ENCODE measurements at regions not wholly inside any gene's neighbourhood (a gene's known extent, or its start where the extent isn't known, plus 50 kb on each side); places are given as distances from the start of the nearest gene placed in this dataset.
A peak's percentile ranks its signal among the peaks of the same experiment; 100 is the strongest.
"Not testable (repeated sequence)": the region's sequence is repeated elsewhere in the genome, so short reads cannot be mapped to it uniquely, and the experiment has no call there.

DNA sequence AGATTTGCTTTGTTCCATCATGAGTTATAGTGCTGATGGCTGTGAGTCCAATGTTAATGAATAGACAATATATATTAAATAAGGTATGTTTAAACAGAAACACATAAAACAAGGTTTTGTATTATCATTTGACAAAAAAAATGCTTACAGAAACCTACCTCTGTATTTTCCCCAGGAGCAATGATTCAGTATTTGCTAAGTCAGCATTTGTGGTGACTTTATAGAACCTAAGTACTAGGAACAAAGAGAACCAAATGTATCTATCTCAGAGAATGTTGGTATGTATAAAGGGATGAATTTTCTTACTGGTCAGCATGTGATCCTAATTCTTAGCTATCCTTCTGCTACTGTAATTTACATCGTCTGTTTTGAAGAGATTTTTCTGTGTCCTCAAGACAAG, 421.5 kb upstream of the SEL1L start:
- DNase-seq (ENCODE audit: low read depth): no peak

GRCh38 chr14:81960781-81961180, 427.1 kb upstream of the SEL1L start:
- DNase-seq (ENCODE audit: low read depth): no peak

DNA sequence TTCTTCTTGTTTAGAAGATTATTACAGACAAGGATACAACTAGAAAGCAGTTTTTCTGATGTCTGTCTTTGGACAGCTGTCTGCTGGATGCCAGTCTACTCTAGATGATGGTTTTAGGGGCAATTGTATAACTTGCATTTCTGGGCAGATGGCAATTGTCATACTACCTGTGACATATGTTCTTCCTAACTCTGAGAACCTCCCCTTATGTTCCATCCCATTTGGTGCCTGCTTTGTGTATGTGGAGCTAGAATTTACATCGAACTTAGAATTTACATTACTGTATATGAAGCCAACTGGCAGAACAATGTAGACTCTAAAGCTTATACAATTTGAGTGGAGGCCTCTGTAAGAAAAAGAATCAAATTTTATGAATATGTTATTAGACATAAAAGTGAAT, 430.2 kb upstream of the SEL1L start:
- DNase-seq (ENCODE audit: low read depth): no peak

- no peak for DNase-seq (ENCODE audit: low read depth)
Measured at GRCh38 chr14:81970307-81970706, 436.7 kb upstream of the SEL1L start.

DNA sequence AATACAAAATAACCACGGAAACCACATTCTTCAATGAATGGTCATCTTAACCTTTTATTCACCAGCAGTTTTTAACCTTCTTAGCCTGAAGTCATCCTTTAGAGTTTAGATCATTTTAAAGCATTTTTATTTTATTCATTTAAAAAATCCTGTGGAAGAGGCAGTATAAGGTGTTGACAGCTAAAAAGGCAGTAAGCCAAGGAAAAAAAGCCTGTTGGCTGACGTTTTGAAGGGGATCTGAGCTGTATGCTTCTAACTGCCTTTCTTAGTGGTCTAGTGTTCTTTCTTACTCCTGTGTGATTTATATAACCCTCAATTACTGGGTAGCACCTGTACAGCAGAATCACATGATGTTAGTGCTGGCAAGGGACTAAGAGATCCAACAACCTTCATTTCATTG, 438.3 kb upstream of the SEL1L start:
- DNase-seq (ENCODE audit: low read depth): no peak

GRCh38 chr14:81972601-81973000, 438.9 kb upstream of the SEL1L start:
- no peak for DNase-seq (ENCODE audit: low read depth)

- DNase-seq (ENCODE audit: low read depth): no peak
Measured at GRCh38 chr14:81974543-81974942, 440.9 kb upstream of the SEL1L start.

DNA sequence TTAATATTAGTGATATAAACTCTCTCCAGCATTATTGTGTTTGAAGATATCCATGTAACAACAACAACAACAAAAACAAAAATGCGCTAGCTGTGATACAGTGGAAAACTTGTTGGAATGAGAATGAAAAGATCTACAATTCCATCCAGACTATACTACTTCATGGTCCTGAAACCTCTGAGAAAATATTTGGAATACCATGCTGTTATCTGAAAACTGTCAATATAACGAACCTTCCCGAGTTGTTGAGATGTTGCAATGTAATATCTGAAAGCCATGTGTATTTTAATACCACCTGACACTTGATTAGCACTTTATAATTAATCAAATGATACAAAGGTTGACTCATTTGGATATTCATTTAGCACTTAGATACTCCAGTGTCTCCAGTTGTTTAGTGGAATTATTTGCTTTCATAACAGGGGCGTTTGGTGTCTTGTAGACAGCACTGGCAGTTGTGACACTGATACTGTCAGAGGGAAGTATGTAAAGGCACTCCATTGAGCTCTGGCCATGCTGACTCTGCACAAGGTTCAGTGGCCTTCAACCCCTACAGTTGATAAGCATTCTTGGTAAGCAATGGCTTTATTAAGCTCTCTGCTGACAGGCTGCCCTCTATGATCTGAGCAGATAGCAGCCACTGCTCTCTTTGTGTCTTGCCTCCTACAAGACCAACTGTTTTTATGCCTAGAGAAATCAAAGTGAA, 447.1 kb upstream of the SEL1L start:
- DNase-seq (ENCODE audit: low read depth): no peak

DNA sequence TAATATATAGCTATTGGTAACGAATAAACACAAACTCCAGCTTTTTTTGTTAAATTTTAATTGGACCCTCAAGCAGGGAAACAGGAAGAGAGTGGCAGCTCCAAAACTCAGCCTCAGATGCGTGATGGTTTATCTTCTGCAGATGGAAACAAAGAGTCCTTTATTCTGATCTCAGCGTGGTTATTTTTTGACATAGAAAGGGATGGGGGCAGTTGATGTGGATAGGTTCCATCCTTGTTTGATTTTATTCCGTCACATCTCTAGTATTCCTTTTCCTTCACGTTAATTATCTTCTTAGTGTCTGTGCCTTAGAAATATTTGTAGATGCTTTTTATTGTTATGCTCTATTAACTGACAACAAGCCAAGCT, 447.6 kb upstream of the SEL1L start:
- DNase-seq (ENCODE audit: low read depth): no peak

- DNase-seq (ENCODE audit: low read depth): no peak
Measured at GRCh38 chr14:81982046-81982445, 448.4 kb upstream of the SEL1L start.

GRCh38 chr14:81986005-81986404, 452.4 kb upstream of the SEL1L start:
- no peak for DNase-seq (ENCODE audit: low read depth)

DNA sequence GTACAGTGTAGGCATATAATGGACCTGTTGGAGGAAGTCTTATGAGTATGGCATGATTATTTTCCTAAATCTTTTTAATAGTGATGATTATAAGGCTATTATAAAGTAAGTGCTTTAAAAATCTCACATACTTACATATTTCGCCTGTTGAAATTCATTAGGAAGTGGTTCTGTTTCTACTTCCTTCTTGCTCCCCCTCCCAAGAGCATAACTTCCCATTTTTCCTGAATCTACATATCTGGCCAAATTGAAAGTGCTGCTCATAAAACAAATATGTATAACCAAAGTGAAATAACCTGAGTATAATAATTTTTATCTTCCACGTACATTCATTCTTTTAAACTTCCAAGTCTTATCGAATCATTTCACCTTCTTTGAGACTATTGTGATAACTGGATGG, 455.6 kb upstream of the SEL1L start:
- DNase-seq (ENCODE audit: low read depth): no peak

DNA sequence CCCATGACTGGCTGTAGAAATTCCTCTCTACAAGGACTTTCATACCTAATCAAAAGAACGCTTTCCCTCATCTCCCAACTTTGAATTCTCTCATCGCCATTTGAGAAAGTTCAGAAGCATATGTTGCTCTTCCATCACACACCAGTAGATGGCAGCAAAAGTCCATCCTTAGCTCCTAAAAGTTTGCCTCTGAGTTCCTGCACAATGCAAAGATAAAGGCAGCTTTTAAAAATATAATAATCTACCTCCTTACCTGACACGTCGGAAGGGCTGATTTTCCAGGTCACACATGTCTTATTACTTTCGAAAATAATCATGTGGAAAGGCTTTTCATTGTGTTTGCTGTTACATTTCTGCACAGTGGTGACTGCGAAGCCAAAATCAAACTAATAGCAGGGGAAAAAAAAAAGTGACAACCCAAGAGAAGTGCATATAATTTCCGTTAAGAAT, 456.7 kb upstream of the SEL1L start:
- peak; percentile 34 for DNase-seq (ENCODE audit: low read depth)

- no peak for DNase-seq (ENCODE audit: low read depth)
Measured at GRCh38 chr14:81991998-81992397, 458.3 kb upstream of the SEL1L start.

- no peak for DNase-seq (ENCODE audit: low read depth)
Measured at GRCh38 chr14:81993432-81993831, 459.8 kb upstream of the SEL1L start.

GRCh38 chr14:82003426-82003825, 469.8 kb upstream of the SEL1L start:
- DNase-seq (ENCODE audit: low read depth): no peak

DNA sequence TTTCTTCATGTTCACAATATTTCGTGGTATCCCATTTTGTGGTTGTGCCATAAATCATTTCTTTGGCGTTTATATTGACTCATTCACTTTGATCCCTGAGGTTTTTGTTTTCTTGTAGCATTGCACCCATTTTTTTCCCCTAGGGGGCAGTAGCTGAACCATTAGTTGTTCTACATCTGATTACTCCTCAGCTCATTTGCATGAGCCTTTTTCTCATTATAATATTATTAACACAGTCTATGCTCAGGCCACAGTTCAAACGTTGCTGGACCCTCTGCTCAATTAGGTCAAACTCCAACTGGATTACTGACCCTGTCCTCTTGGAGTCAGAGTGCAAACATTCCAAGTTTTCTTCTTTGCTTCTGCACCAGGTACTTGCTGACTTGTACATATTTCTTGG, 475.4 kb upstream of the SEL1L start:
- DNase-seq (ENCODE audit: low read depth): no peak

GRCh38 chr14:82009993-82010392, 476.3 kb upstream of the SEL1L start:
- no peak for DNase-seq (ENCODE audit: low read depth)

DNA sequence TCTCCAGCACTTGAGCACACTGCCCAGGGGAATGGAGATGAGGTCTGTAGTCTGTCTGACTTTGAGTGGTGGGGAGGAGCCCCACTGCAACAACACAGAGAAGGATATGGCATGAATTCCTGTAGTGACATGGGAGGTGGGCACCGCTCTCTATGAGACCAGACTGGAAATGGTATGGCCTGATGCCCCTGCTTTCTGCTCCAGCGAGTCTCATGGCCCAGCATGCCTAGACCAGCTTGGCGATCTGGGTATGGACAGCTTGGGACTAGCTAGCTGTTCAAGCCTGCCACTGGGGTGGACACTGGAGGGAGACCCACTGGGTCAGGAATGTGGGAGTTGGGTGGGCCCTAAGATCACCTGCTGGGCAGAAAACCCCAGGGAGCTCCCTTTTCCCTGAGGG, 477.8 kb upstream of the SEL1L start:
- DNase-seq (ENCODE audit: low read depth): no peak

DNA sequence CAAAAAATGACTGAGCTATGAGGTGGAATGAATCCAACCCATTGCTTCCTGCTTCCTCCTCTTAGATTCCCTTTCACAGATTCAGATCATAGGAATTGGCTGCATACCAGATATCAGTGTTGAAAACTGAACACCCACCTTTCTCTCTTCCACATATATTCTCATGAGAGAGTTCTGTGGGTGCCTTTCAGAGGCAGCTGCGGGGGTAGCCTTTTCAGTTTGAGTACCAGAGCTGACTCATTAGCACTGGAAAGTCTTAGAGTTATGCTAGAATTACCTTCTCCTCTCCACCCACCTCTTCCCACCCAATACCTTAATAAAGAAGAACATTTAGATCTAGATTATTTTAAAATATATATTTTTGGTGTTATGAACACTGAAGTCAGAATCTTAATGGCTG, 495.4 kb upstream of the SEL1L start:
- no peak for DNase-seq (ENCODE audit: low read depth)

DNA sequence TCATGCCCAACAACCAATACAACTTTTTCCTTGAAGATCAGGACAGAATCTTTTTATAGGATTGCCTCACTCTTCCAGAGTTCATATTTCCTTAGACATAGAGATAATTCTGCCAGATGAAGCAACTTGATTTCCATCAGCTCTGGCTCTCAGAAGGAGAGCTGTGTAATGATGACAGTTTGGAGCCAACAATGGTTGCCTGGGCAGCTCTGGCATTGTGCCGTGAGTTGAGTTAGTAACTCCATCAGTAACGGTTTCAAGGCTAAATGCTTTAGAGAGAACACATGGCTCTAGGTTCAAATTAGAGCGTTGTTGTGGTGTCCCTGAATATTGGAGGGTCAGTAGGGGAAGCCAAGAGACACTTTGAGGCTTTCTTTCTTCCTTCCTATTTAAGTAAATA, 501.7 kb upstream of the SEL1L start:
- no peak for DNase-seq (ENCODE audit: low read depth)

GRCh38 chr14:82038066-82038465, 504.4 kb upstream of the SEL1L start:
- not testable (repeated sequence) for DNase-seq (ENCODE audit: low read depth)

DNA sequence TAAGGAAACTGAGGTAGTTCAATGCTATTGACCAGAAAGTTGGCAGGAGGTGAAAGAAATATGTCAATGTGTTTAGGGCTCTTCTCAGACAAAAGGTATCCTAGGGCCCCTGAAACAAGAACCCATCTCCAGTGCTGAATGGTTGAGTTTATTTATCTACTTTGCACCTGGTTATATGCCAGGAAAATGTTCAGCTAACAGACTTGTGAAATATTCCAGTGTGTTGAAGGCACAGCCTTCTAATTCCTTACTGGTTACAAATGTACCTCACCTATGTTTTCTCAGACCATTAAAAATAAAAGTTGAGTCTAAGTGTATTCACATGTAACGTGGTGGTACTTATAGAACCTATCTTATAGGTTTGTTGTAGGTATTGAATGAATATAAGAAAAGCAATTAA, 511.7 kb upstream of the SEL1L start:
- DNase-seq (ENCODE audit: low read depth): no peak

DNA sequence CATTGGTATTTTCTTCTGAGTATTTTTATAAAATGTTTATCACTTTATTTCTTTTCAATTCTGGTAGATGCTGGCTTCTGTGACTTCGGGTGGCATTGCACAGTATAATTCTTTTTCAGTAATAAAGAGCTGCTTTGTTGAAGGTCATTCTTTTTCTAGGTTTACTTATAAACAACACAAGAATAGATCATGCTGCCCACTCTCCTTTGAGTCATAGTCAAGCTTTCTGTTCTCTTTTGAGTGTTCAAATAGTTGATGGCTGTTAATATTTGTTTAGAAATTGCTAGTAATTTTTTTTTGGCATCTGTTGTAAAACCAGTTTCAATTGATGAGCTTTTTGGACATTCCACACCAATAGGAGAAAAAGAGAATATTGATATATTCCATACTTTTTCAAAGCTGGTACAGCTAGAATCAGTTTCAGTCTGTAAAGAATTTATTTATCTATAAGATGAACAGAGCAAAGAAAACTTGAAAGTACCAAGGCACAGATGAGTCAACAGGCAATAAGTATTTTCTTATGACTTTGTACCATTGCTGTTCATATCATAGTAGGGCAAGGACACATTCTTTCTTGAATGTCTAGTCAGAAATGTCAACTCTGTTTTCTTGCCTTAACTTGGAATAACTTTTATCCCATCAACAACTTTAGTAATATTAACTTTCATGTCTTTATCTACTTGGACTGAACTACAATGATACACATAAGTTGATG, 513.0 kb upstream of the SEL1L start:
- no peak for DNase-seq (ENCODE audit: low read depth)

Data from RPMI7951 (cell line).